CD14-positive monocyte (primary cell): ENCODE measurements at regions not wholly inside any gene's neighbourhood (a gene's known extent, or its start where the extent isn't known, plus 50 kb on each side); places are given as distances from the start of the nearest gene placed in this dataset.

Experiments used
- DNase-seq, 3 donors: peaks; one replicate each; pipeline ENCODE4 v3.0.0-alpha.2; 2011 to 2022
- H2AFZ ChIP-seq: 2 replicates; pipeline ENCODE4 v1.6.0; 2012; ENCODE audit warnings: mild to moderate bottlenecking, low read depth, low read length, inconsistent platforms; ENCODE audit not compliant: insufficient read depth, poor library complexity, severe bottlenecking
- H3K27ac ChIP-seq, 2 donors: 1 replicate in 1 of 2; 2 replicates in 1 of 2; pipeline ENCODE4 v1.5.1; 2012 to 2013; ENCODE audit warnings: low read length in 2 of 2, control low read depth in 1 of 2, inconsistent platforms in 1 of 2, low read depth in 1 of 2, mild to moderate bottlenecking in 1 of 2
- H3K27me3 ChIP-seq, 2 donors: one replicate each; pipeline versions ENCODE4 v1.6.0 to v1.6.1; 2011 to 2013; ENCODE audit warnings: low read length in 2 of 2; ENCODE audit not compliant: control insufficient read depth in 2 of 2, insufficient read depth in 2 of 2
- H3K36me3 ChIP-seq, 2 donors: replicated peaks in 1 of 2; 1 replicate in 1 of 2; 2 replicates in 1 of 2; pipeline versions ENCODE4 v1.5.1 to v1.6.1; 2012 to 2013; ENCODE audit warnings: low read length in 2 of 2, control low read depth in 1 of 2, inconsistent platforms in 1 of 2, mild to moderate bottlenecking in 1 of 2; ENCODE audit not compliant: insufficient read depth in 2 of 2, control insufficient read depth in 1 of 2
- H3K4me1 ChIP-seq, 2 donors: 1 replicate in 1 of 2; 2 replicates in 1 of 2; pipeline versions ENCODE4 v1.5.1 to v1.6.1; 2012 to 2013; ENCODE audit warnings: low read length in 2 of 2, control low read depth in 1 of 2, inconsistent platforms in 1 of 2, mild to moderate bottlenecking in 1 of 2, moderate library complexity in 1 of 2; ENCODE audit not compliant: insufficient read depth in 2 of 2, control insufficient read depth in 1 of 2
- H3K4me2 ChIP-seq: replicated peaks from 2 replicates; pipeline ENCODE3; 2012; ENCODE audit warnings: low read length, moderate library complexity, mild to moderate bottlenecking; ENCODE audit not compliant: poor library complexity, severe bottlenecking; ENCODE audit errors: extremely low read depth
- H3K4me3 ChIP-seq, 3 experiments: fragments of 200-600 bp in 1 of 3; sonication (generic) in 1 of 3; replicated peaks in 1 of 3; 1 replicate in 2 of 3; 2 replicates in 1 of 3; pipeline ENCODE4 v1.5.1; 2011 to 2013; ENCODE audit warnings: low read length in 3 of 3, mild to moderate bottlenecking in 3 of 3, control low read depth in 2 of 3, low read depth in 2 of 3, inconsistent platforms in 1 of 3, moderate library complexity in 1 of 3
- H3K79me2 ChIP-seq: 2 replicates; pipeline ENCODE4 v1.6.0; 2012; ENCODE audit warnings: mild to moderate bottlenecking, control low read depth, inconsistent platforms, low read length, moderate library complexity; ENCODE audit not compliant: insufficient read depth
- H3K9ac ChIP-seq: 2 replicates; pipeline ENCODE4 v1.6.0; 2017; ENCODE audit warnings: low read length, mild to moderate bottlenecking; ENCODE audit not compliant: insufficient read depth, poor library complexity, severe bottlenecking
- H3K9me3 ChIP-seq, 2 donors: replicated peaks in 1 of 2; 1 replicate in 1 of 2; 2 replicates in 1 of 2; pipeline versions ENCODE4 v1.5.1 to v1.6.1; 2012 to 2013; ENCODE audit warnings: low read length in 2 of 2, control low read depth in 1 of 2; ENCODE audit not compliant: control insufficient read depth in 1 of 2, insufficient read depth in 1 of 2
- H4K20me1 ChIP-seq: 2 replicates; pipeline ENCODE4 v1.6.0; 2012; ENCODE audit warnings: mild to moderate bottlenecking, low read length, control low read depth, moderate library complexity; ENCODE audit not compliant: insufficient read depth
- H3K27ac Mint-ChIP-seq, 7 donors: one replicate each; pipeline ENCODE4 v1.8.0; 2020; ENCODE audit warnings: mild to moderate bottlenecking in 7 of 7, mixed read lengths in 7 of 7, moderate library complexity in 6 of 7, inconsistent platforms in 2 of 7
- H3K27me3 Mint-ChIP-seq, 3 donors: one replicate each; pipeline ENCODE4 v1.8.0; 2021 to 2022; ENCODE audit warnings: low read depth in 3 of 3, mild to moderate bottlenecking in 3 of 3, mixed read lengths in 3 of 3, moderate library complexity in 3 of 3, inconsistent platforms in 1 of 3
- H3K36me3 Mint-ChIP-seq, 2 donors: one replicate each; pipeline ENCODE4 v1.8.0; 2020; ENCODE audit warnings: mixed read lengths in 2 of 2, inconsistent platforms in 1 of 2, mild to moderate bottlenecking in 1 of 2
- H3K4me1 Mint-ChIP-seq: one replicate; pipeline ENCODE4 v1.8.0; 2020; ENCODE audit warnings: mild to moderate bottlenecking, mixed read lengths
- H3K4me3 Mint-ChIP-seq, 2 donors: one replicate each; pipeline ENCODE4 v1.8.0; 2020; ENCODE audit warnings: mild to moderate bottlenecking in 2 of 2, mixed read lengths in 2 of 2, moderate library complexity in 1 of 2
- H3K9me3 Mint-ChIP-seq, 7 donors: one replicate each; pipeline ENCODE4 v1.8.0; 2020 to 2022; ENCODE audit warnings: mixed read lengths in 7 of 7, mild to moderate bottlenecking in 6 of 7, moderate library complexity in 6 of 7, inconsistent platforms in 2 of 7
- WGBS: methylation state at CpG from one replicate; pipeline ENCODE4 v1.1.5; 2013; ENCODE audit warnings: missing lambda C conversion rate; ENCODE audit not compliant: insufficient coverage; 5-methylcytosine and 5-hydroxymethylcytosine counted together
- intact Hi-C, 2 donors: fragments of 100-400 bp; cut with micrococcal nuclease; formaldehyde crosslinking; loops; one replicate each; pipeline versions ENCODE4 v1.15.0 to v1.15.1; 2023
- TF ChIP-seq, protein P1 (sequence below): fragments of 200-600 bp; IDR thresholded peaks from one replicate; pipeline ENCODE4 v1.8.0; 2022; ENCODE audit warnings: antibody characterized with exemption, mild to moderate bottlenecking

DNA sequence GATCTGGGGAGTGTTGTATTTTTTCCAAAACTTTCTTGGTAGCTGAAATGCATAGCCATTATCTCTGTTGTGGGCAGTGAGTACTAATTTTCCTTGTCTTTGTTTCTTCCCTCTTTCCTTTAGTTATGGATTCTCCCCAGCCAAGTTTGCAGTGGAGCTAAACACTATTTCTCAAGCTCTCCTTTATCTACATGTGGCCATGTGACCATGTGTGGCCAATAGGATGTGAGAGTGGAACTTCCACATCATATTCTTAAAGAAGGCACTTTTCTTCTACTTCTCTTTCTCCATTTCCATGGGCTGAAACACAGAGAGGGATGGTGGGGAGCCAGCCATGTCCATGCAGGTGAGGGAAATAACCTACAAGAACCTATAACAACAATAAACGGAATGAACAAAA, 230.8 kb downstream of the CTH start:
- Histone ChIP-seq H3K27ac (no peak overlapping the region), H4K20me1 (no peaks in the 10 kb centered on the region), H3K27me3 (no peaks in the 10 kb centered on the region), H3K4me3 (no peak overlapping the region), H3K4me1 (no peaks in the 10 kb centered on the region), H2AFZ (no peak overlapping the region), H3K36me3 (no peaks in the 10 kb centered on the region), H3K4me2 (no peak overlapping the region), H3K9me3 (no peaks in the 10 kb centered on the region), H3K9ac (no peak overlapping the region), H3K79me2 (no peaks in the 10 kb centered on the region)
- DNase-seq: no peak
- WGBS: no CpG with 5 or more reads among the region's 1 CpG
- intact Hi-C loops: no loop called here
- no peaks in the 10 kb centered on the region for H3K36me3 Mint-ChIP-seq
- peaks cover 0 to 5% (median 3%) of the 10 kb centered on the region in 7 donors for H3K9me3 Mint-ChIP-seq
- no peak overlapping the region for H3K27ac Mint-ChIP-seq
- TF ChIP-seq, protein P1, sequence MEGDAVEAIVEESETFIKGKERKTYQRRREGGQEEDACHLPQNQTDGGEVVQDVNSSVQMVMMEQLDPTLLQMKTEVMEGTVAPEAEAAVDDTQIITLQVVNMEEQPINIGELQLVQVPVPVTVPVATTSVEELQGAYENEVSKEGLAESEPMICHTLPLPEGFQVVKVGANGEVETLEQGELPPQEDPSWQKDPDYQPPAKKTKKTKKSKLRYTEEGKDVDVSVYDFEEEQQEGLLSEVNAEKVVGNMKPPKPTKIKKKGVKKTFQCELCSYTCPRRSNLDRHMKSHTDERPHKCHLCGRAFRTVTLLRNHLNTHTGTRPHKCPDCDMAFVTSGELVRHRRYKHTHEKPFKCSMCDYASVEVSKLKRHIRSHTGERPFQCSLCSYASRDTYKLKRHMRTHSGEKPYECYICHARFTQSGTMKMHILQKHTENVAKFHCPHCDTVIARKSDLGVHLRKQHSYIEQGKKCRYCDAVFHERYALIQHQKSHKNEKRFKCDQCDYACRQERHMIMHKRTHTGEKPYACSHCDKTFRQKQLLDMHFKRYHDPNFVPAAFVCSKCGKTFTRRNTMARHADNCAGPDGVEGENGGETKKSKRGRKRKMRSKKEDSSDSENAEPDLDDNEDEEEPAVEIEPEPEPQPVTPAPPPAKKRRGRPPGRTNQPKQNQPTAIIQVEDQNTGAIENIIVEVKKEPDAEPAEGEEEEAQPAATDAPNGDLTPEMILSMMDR: no peak
- H3K4me1 Mint-ChIP-seq: no peaks in the 10 kb centered on the region
- H3K27me3 Mint-ChIP-seq: peaks cover 0 to 2% (median 0%) of the 10 kb centered on the region in 3 donors
- no peak overlapping the region for H3K4me3 Mint-ChIP-seq

DNA sequence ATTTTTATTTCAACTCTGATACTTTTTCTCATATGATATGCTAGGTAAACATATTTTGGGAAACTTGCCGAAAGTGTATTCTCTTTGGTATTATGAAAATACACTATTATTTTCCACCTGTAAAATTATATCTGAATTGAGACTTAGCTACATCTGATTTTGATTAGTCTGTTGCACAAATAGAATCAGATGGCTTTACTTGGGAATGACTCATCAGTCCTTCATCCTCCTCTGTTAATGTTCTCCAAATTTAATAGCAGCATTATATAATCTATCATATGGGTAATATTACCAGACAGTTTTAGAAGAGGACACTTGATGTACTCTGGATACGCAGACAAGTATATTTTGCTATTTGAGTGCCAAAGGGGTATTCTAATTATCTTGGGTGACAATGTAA, 245.3 kb downstream of the CTH start:
- DNase-seq: no peak
- no peaks in the 10 kb centered on the region for H3K4me1 ChIP-seq
- no peak overlapping the region for H3K27ac ChIP-seq
- WGBS: no CpG with 5 or more reads among the region's 2 CpGs
- no peak overlapping the region for H3K4me3 Mint-ChIP-seq
- H3K27me3 ChIP-seq: no peaks in the 10 kb centered on the region
- H3K9me3 Mint-ChIP-seq: peaks cover 0 to 5% (median 2%) of the 10 kb centered on the region in 7 donors
- no peaks in the 10 kb centered on the region for H3K36me3 ChIP-seq
- H3K79me2 ChIP-seq: no peaks in the 10 kb centered on the region
- no peak overlapping the region for H3K4me3 ChIP-seq
- TF ChIP-seq, protein P1: no peak
- intact Hi-C loops: no loop called here
- no peaks in the 10 kb centered on the region for H3K9me3 ChIP-seq
- no peak overlapping the region for H3K4me2 ChIP-seq
- no peak overlapping the region for H2AFZ ChIP-seq
- no peaks in the 10 kb centered on the region for H3K36me3 Mint-ChIP-seq
- peaks cover 0 to 1% (median 0%) of the 10 kb centered on the region in 3 donors for H3K27me3 Mint-ChIP-seq
- H3K9ac ChIP-seq: no peak overlapping the region
- H4K20me1 ChIP-seq: no peaks in the 10 kb centered on the region
- no peak overlapping the region for H3K27ac Mint-ChIP-seq
- H3K4me1 Mint-ChIP-seq: no peaks in the 10 kb centered on the region
